ENCODE measurements at regions not wholly inside any gene's neighbourhood (a gene's known extent, or its start where the extent isn't known, plus 50 kb on each side); places are given as distances from the start of the nearest gene placed in this dataset.

DNA sequence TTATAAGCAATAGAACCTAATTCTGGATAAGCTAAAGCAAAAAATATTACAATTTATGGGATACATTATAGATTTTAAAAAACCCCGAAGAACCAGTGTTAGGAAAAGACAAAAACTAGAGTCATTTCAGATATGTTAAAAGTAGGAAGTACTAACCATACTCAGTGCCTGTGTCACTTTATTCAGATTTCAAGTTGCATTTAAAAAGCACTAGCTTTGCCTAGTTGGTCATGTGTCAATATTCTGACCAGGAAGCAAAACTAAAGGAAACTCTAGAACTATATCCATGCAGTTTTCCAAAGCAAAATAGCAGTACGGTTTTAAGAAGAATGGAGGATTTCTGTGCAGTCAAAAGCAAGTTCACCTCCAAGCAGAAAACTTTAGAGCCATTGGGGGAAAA lies 88.4 kb downstream of the RAP2B start:
- TF ChIP-seq POLR2AphosphoS5 (IDR thresholded peaks at IDR 0.05; ENCODE audit: borderline replicate concordance, low read depth, low read length), result no peak
- TF ChIP-seq EZH2 (IDR thresholded peaks at IDR 0.05), result no peak
- no peak for TF ChIP-seq FOXP2 (optimal IDR thresholded peaks at IDR 0.05; ENCODE audit: control extremely low read depth, extremely low read length, insufficient read depth)

All from SK-N-MC (cell line).